Suprapubic skin (tissue), 4 donors: ENCODE measurements at regions not wholly inside any gene's neighbourhood (a gene's known extent, or its start where the extent isn't known, plus 50 kb on each side); places are given as distances from the start of the nearest gene placed in this dataset.
A peak's percentile ranks its signal among the peaks of the same experiment; 100 is the strongest.
"Not testable (repeated sequence)": the region's sequence is repeated elsewhere in the genome, so short reads cannot be mapped to it uniquely, and the experiment has no call there.

ENCODE experiments used
- DNase-seq, 2 donors: peaks; one replicate each; pipeline ENCODE4 v3.0.0-alpha.2; 2019; ENCODE audit warnings: low spot score in 2 of 2
- H3K27ac ChIP-seq: fragments of 200-600 bp; sonication (generic); one replicate; pipeline ENCODE4 v1.5.1; 2019
- H3K27me3 ChIP-seq: fragments of 200-600 bp; sonication (generic); one replicate; pipeline ENCODE4 v1.5.1; 2019
- H3K36me3 ChIP-seq: fragments of 200-600 bp; sonication (generic); one replicate; pipeline ENCODE4 v1.5.1; 2019
- H3K4me1 ChIP-seq: fragments of 200-600 bp; sonication (generic); one replicate; pipeline ENCODE4 v1.5.1; 2019
- H3K4me3 ChIP-seq: fragments of 200-600 bp; sonication (generic); one replicate; pipeline ENCODE4 v1.5.1; 2019; ENCODE audit warnings: mild to moderate bottlenecking
- H3K9me3 ChIP-seq: fragments of 200-600 bp; sonication (generic); one replicate; pipeline ENCODE4 v1.5.1; 2019
- EP300 ChIP-seq: sonication (generic); formaldehyde crosslinking; IDR thresholded peaks from one replicate; pipeline ENCODE4 v1.6.1; 2017; ENCODE audit warnings: antibody characterized with exemption
- POLR2A ChIP-seq, 2 donors: fragments of 450-650 bp; IDR thresholded peaks; one replicate each; pipeline ENCODE4 v1.6.1; 2017; ENCODE audit warnings: antibody characterized with exemption in 2 of 2, mild to moderate bottlenecking in 2 of 2, moderate library complexity in 2 of 2
- POLR2AphosphoS5 ChIP-seq, 3 donors: sonication (generic); formaldehyde crosslinking; IDR thresholded peaks; one replicate each; pipeline ENCODE4 v1.6.1; 2017; ENCODE audit warnings: antibody characterized with exemption in 3 of 3
- WGBS: methylation state at CpG from one replicate; pipeline ENCODE4 v1.1.5; 2018; 5-methylcytosine and 5-hydroxymethylcytosine counted together
- TF ChIP-seq, protein P1 (sequence below), 2 donors: fragments of 200-600 bp in 1 of 2; fragments of 450-650 bp in 1 of 2; sonication (generic) in 1 of 2; IDR thresholded peaks; one replicate each; pipeline ENCODE4 v1.5.1; 2016 to 2019; ENCODE audit warnings: antibody characterized with exemption in 2 of 2, mild to moderate bottlenecking in 1 of 2, moderate library complexity in 1 of 2

DNA sequence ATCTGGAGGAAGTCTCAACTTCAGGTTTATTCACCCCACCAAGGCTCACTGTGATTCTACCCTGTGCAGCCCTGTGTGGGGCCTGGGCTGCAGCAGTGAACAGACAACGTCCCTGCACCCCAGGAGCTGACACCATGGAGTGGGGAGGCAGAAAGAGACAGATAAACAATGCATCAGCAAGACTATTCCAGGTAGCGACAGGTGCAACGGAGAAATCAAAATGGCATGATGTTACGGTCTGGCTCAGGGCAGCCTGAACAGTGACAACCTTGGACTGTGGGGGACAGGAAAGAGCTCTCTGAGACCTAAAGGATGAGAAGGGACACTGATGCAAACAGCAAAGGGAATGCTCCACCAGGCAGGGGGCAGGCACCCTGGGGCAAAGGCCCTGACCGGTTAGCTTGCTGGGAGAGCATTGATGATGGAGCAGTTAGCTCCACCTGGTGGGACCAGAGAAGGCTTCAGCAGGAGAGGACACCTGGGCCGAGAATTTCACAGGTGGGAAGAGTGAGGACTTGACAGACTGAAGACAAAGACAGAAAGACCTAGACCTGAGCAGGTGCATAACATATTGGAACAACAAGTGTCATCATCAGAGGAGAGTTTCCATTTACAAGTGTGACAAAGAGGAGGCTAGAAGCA lies 589.9 kb downstream of the MATN1 start:
- no peaks in the 10 kb centered on the region for H3K9me3 ChIP-seq
- H3K4me1 ChIP-seq = no peaks in the 10 kb centered on the region
- no peak overlapping the region for H3K27ac ChIP-seq
- no peaks in the 10 kb centered on the region for H3K36me3 ChIP-seq
- 86% methylated on average over 6 of the region's 6 CpGs for WGBS
- DNase-seq = peak in 1 of 2 donors; percentile 47
- peaks cover 17% of the 10 kb centered on the region for H3K27me3 ChIP-seq
- H3K4me3 ChIP-seq = no peak overlapping the region
- TF ChIP-seq EP300 (no peak), POLR2A (IDR thresholded peaks at IDR 0.05) (no peak), POLR2AphosphoS5 (IDR thresholded peaks at IDR 0.05) (no peak)
- TF ChIP-seq, protein P1, sequence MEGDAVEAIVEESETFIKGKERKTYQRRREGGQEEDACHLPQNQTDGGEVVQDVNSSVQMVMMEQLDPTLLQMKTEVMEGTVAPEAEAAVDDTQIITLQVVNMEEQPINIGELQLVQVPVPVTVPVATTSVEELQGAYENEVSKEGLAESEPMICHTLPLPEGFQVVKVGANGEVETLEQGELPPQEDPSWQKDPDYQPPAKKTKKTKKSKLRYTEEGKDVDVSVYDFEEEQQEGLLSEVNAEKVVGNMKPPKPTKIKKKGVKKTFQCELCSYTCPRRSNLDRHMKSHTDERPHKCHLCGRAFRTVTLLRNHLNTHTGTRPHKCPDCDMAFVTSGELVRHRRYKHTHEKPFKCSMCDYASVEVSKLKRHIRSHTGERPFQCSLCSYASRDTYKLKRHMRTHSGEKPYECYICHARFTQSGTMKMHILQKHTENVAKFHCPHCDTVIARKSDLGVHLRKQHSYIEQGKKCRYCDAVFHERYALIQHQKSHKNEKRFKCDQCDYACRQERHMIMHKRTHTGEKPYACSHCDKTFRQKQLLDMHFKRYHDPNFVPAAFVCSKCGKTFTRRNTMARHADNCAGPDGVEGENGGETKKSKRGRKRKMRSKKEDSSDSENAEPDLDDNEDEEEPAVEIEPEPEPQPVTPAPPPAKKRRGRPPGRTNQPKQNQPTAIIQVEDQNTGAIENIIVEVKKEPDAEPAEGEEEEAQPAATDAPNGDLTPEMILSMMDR (IDR thresholded peaks at IDR 0.05) = no peak

GRCh38 chr1:30132602-30133286 lies 590.6 kb downstream of the MATN1 start:
- Histone ChIP-seq H3K27ac (no peak overlapping the region), H3K9me3 (no peaks in the 10 kb centered on the region), H3K36me3 (no peaks in the 10 kb centered on the region), H3K4me1 (no peaks in the 10 kb centered on the region), H3K27me3 (peaks cover 15% of the 10 kb centered on the region), H3K4me3 (no peak overlapping the region)
- DNase-seq = no peak
- WGBS = 81% methylated on average over 7 of the region's 10 CpGs
- TF ChIP-seq, protein P1 (IDR thresholded peaks at IDR 0.05) = no peak
- TF ChIP-seq POLR2A (IDR thresholded peaks at IDR 0.05) (no peak), POLR2AphosphoS5 (IDR thresholded peaks at IDR 0.05) (no peak), EP300 (no peak)

DNA sequence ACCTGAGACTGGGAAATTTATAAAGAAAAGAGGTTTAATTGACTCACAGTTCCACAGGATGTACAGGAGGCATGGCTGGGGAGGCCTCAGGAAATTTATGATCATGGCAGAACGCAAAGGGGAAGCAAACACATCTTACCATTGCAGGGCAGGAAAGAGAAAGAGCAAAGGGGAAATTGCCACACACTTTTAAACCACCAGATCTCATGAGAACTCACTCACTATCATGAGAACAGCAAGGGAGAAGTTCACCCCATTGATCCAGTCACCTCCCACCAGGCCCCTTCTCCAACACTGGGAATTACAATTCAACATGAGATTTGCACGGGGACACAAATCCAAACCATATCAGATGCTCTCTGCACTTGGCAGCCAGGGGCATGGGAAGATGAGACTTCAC lies 592.8 kb downstream of the MATN1 start:
- not testable (repeated sequence) for H3K27ac ChIP-seq, H3K4me1 ChIP-seq, H3K36me3 ChIP-seq, H3K4me3 ChIP-seq, H3K9me3 ChIP-seq
- peak in 1 of 2 donors; percentile 16 for DNase-seq
- 66% methylated on average over 2 of the region's 2 CpGs for WGBS
- peaks cover 15% of the 10 kb centered on the region for H3K27me3 ChIP-seq

GRCh38 chr1:30130099-30130498 lies 593.3 kb downstream of the MATN1 start:
- H3K27ac ChIP-seq = no peak overlapping the region
- no peak overlapping the region for H3K4me3 ChIP-seq
- no peak for DNase-seq
- H3K27me3 ChIP-seq = peaks cover 15% of the 10 kb centered on the region
- H3K9me3 ChIP-seq = no peaks in the 10 kb centered on the region
- H3K4me1 ChIP-seq = no peaks in the 10 kb centered on the region
- H3K36me3 ChIP-seq = no peaks in the 10 kb centered on the region
- TF ChIP-seq POLR2A (IDR thresholded peaks at IDR 0.05) (no peak), POLR2AphosphoS5 (IDR thresholded peaks at IDR 0.05) (no peak), EP300 (no peak)
- TF ChIP-seq, protein P1 (IDR thresholded peaks at IDR 0.05) = no peak
- whole genome bisulfite sequencing = 88% methylated on average over 2 of the region's 4 CpGs

GRCh38 chr1:30129421-30130055 lies 593.8 kb downstream of the MATN1 start:
- no peak overlapping the region for H3K27ac ChIP-seq
- no peak overlapping the region for H3K4me3 ChIP-seq

More at GRCh38 chr1:30129421-30130055, 593.8 kb downstream of the MATN1 start:
- H3K4me1 ChIP-seq = no peaks in the 10 kb centered on the region
- H3K9me3 ChIP-seq = no peaks in the 10 kb centered on the region
- no peaks in the 10 kb centered on the region for H3K36me3 ChIP-seq
- 79% methylated on average over 3 of the region's 11 CpGs for WGBS
- H3K27me3 ChIP-seq = peaks cover 12% of the 10 kb centered on the region
- no peak for DNase-seq
- TF ChIP-seq EP300 (no peak), POLR2A (IDR thresholded peaks at IDR 0.05) (no peak), POLR2AphosphoS5 (IDR thresholded peaks at IDR 0.05) (no peak)
- TF ChIP-seq, protein P1 (IDR thresholded peaks at IDR 0.05) = no peak
